ENCODE measurements at regions not wholly inside any gene's neighbourhood (a gene's known extent, or its start where the extent isn't known, plus 50 kb on each side); places are given as distances from the start of the nearest gene placed in this dataset.

DNA sequence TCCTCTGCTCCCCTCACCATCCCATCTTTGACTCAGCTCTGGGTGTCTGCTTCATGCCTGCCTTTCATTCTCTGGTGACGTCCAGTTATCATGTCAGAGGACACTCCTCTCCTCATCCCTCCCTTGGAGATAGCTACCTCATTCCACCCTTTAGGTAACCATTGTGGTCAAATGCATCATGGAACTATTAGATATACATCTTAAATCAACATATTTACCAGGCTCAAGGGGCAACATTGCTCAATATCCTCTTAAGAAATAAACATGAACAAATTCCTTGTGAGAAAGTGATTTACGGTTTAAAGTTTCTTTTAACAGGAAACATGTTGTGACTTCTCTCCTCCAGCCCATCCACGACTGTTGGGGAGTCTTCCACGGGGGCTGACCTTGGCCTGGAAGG is 511.6 kb upstream of the IGFBP3 start:
- no peaks in the 10 kb centered on the region for H3K36me3 ChIP-seq
- no peak for DNase-seq

GRCh38 chr7:46428295-46428694 is 507.2 kb upstream of the IGFBP3 start:
- TF ChIP-seq, protein P1, sequence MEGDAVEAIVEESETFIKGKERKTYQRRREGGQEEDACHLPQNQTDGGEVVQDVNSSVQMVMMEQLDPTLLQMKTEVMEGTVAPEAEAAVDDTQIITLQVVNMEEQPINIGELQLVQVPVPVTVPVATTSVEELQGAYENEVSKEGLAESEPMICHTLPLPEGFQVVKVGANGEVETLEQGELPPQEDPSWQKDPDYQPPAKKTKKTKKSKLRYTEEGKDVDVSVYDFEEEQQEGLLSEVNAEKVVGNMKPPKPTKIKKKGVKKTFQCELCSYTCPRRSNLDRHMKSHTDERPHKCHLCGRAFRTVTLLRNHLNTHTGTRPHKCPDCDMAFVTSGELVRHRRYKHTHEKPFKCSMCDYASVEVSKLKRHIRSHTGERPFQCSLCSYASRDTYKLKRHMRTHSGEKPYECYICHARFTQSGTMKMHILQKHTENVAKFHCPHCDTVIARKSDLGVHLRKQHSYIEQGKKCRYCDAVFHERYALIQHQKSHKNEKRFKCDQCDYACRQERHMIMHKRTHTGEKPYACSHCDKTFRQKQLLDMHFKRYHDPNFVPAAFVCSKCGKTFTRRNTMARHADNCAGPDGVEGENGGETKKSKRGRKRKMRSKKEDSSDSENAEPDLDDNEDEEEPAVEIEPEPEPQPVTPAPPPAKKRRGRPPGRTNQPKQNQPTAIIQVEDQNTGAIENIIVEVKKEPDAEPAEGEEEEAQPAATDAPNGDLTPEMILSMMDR (IDR thresholded peaks at IDR 0.05): no peak
- Histone ChIP-seq H3K9me3 (peaks cover 0 to 5% of the 10 kb centered on the region in 2 donors), H3K27me3 (no peaks in the 10 kb centered on the region), H3K36me3 (no peaks in the 10 kb centered on the region), H3K27ac (no peak overlapping the region), H3K4me1 (no peaks in the 10 kb centered on the region), H3K4me3 (no peak overlapping the region)
- no peak for ATAC-seq
- intact Hi-C loops (cut with DNase I): no loop called here
- no peak for DNase-seq

More for the DNA sequence above, 511.6 kb upstream of the IGFBP3 start:
- Histone ChIP-seq H3K27me3 (no peaks in the 10 kb centered on the region), H3K4me3 (no peak overlapping the region), H3K4me1 (no peaks in the 10 kb centered on the region), H3K27ac (no peak overlapping the region), H3K9me3 (peaks cover 0 to 16% of the 10 kb centered on the region in 2 donors)
- no peak for ATAC-seq
- intact Hi-C loops (cut with DNase I): no loop called here
- TF ChIP-seq, protein P1 (IDR thresholded peaks at IDR 0.05): no peak

DNA sequence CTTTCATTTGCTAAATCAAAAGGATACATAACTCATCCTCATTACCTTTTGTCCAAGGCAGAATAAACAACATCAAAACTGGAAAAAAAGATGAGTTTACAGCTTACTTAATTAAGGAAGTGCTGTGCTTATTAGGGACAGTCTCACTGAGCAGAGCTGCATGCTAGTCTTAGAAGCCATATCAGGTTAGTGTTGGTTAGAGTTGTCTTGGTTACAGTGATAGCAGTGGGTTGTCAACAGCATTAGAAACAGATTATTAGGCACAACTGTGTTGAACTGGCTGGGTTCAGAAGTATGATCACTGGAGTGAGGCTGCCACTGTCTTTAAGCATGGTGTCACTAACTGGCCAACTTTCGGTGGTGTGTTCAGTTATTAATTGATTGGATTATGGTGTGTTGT is 503.9 kb upstream of the IGFBP3 start:
- Histone ChIP-seq H3K27ac (no peak overlapping the region), H3K4me1 (no peaks in the 10 kb centered on the region), H3K4me3 (no peak overlapping the region), H3K27me3 (no peaks in the 10 kb centered on the region), H3K9me3 (peaks cover 0 to 3% of the 10 kb centered on the region in 2 donors), H3K36me3 (no peaks in the 10 kb centered on the region)
- TF ChIP-seq, protein P1 (IDR thresholded peaks at IDR 0.05): no peak
- ATAC-seq: no peak
- DNase-seq: peak in 2 of 4 donors; percentile 8 to 42
- intact Hi-C loops (cut with DNase I): no loop called here

DNA sequence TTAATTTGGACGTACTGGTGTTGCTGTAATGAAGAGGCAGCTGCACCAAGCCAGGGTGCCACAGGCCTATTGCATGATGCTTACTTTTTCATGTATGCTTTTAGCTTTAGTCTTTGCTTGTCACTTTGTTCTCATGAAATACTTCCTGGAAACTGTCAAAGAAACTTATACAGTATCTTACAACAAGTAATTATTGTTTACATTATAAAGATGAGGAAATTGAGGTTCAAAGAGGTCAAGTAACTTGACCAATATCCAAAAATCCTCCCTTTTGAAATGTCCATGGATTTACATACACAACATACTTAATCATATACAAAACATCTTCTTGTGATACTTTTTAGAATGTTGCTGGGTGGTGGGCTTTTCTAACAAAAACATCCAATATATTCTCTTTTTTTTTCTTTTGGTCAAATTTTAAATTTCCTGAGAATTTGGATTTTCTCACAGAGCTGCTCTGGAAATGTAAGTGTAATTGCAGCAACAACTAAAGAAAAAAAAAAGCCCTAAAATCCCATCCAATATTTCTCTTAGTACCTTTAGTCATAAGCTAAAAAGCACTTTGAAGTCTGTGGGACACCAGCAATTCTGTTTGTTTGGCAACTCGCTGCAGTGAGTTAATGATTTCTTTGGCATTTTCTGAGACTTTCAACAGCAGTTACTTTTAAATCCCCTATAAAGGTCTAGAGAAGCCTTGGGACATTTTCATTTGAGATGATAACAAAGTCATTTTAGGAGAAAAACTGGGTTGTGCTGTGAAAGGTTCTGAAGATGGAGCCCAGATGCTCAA is 500.6 kb upstream of the IGFBP3 start:
- peak in 2 of 4 donors; percentile 43 to 46 for DNase-seq
- intact Hi-C loops (cut with DNase I): no loop called here

GRCh38 chr7:46414946-46415345 is 493.9 kb upstream of the IGFBP3 start:
- Histone ChIP-seq H3K4me3 (no peak overlapping the region), H3K36me3 (no peaks in the 10 kb centered on the region), H3K27ac (no peak overlapping the region), H3K4me1 (no peaks in the 10 kb centered on the region), H3K9me3 (no peaks in the 10 kb centered on the region), H3K27me3 (no peaks in the 10 kb centered on the region)
- ATAC-seq (no peak), DNase-seq (no peak)
- intact Hi-C loops (cut with DNase I): no loop called here
- TF ChIP-seq, protein P1 (IDR thresholded peaks at IDR 0.05): no peak

More for the DNA sequence above, 500.6 kb upstream of the IGFBP3 start:
- H3K4me1 ChIP-seq: no peaks in the 10 kb centered on the region
- H3K4me3 ChIP-seq: no peak overlapping the region
- H3K9me3 ChIP-seq: no peaks in the 10 kb centered on the region
- no peak for ATAC-seq
- TF ChIP-seq, protein P1 (IDR thresholded peaks at IDR 0.05): no peak
- no peak overlapping the region for H3K27ac ChIP-seq
- no peaks in the 10 kb centered on the region for H3K27me3 ChIP-seq
- H3K36me3 ChIP-seq: no peaks in the 10 kb centered on the region

Measured in left lung (tissue), 4 donors.